Thoracic aorta (tissue), 2 donors: ENCODE measurements at regions not wholly inside any gene's neighbourhood (a gene's known extent, or its start where the extent isn't known, plus 50 kb on each side); places are given as distances from the start of the nearest gene placed in this dataset.

Experiments
- ATAC-seq: fragments of 150-250 bp; one replicate; pipeline ENCODE4 v1.8.0; 2017; ENCODE audit warnings: low read depth; ENCODE audit not compliant: insufficient number of reproducible peaks, low FRiP score
- DNase-seq: peaks from one replicate; pipeline ENCODE4 v3.0.0-alpha.2; 2020; ENCODE audit warnings: low spot score
- H3K27ac ChIP-seq, 2 donors: fragments of 200-600 bp; sonication (generic); 1 replicate in 1 of 2; 2 replicates in 1 of 2; pipeline ENCODE4 v1.5.1; 2016; ENCODE audit warnings: mild to moderate bottlenecking in 2 of 2, moderate library complexity in 2 of 2
- H3K27me3 ChIP-seq: fragments of 200-600 bp; sonication (generic); replicated peaks from 2 replicates; pipeline ENCODE4 v1.6.0; 2016; ENCODE audit warnings: mild to moderate bottlenecking; ENCODE audit not compliant: insufficient read depth
- H3K36me3 ChIP-seq: fragments of 200-600 bp; sonication (generic); one replicate; pipeline ENCODE4 v1.5.1; 2016
- H3K4me1 ChIP-seq, 2 donors: fragments of 200-600 bp; sonication (generic); 1 replicate in 1 of 2; 2 replicates in 1 of 2; pipeline versions ENCODE4 v1.5.1 to v1.6.0; 2016; ENCODE audit warnings: low read depth in 2 of 2, mild to moderate bottlenecking in 1 of 2; ENCODE audit not compliant: control insufficient read depth in 1 of 2
- H3K4me3 ChIP-seq: fragments of 200-600 bp; sonication (generic); 2 replicates; pipeline ENCODE4 v1.5.1; 2016; ENCODE audit warnings: mild to moderate bottlenecking
- H3K9me3 ChIP-seq: fragments of 200-600 bp; sonication (generic); 2 replicates; pipeline ENCODE4 v1.5.1; 2016
- TF ChIP-seq, protein P1 (sequence below): fragments of 200-600 bp; sonication (generic); IDR thresholded peaks from one replicate; pipeline ENCODE4 v1.5.1; 2019; ENCODE audit warnings: antibody characterized with exemption

DNA sequence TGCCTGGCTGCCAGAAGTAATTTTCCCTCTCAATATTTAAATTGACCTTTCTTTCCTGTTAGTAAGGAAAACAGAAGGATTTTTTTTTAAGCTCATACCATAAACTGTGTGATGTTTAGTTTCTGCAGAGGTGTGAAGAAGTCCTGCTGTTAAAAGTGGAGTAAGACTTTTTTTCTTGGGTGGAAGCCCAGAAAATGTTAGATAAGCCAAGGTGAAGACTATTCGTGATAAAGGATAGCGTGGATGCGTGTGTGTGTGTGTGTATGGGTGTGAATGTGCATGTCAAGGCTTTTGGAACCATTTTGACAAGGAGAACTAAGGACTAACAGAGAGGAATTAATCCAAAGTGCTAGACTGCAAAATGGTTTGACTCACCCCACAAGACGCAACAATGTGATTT lies 152.9 kb upstream of the SEL1L start:
- H3K27me3 ChIP-seq: no peaks in the 10 kb centered on the region
- ATAC-seq: no peak

DNA sequence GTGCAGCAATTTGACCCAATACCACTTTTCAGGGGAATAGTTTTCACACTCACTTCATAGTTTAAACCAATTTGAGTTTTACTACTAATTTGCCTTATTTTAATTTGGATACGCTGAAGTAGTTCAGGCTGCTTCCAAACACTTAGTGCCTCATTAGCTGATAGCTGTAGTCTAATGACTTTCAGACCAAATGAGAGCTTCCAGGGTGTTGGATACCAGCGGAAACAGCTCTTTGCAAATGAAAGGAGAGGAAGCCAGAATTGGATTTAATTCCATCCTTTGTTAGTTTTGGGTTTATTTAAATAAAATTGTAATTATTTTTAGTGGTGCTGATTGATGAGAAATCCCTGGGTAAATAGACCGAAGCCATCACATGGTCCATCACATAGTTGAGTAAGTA lies 158.3 kb upstream of the SEL1L start:
- H3K36me3 ChIP-seq: no peaks in the 10 kb centered on the region
- ATAC-seq: no peak
- no peak for DNase-seq
- H3K4me3 ChIP-seq: no peak overlapping the region
- H3K27ac ChIP-seq: no peak overlapping the region
- TF ChIP-seq, protein P1, sequence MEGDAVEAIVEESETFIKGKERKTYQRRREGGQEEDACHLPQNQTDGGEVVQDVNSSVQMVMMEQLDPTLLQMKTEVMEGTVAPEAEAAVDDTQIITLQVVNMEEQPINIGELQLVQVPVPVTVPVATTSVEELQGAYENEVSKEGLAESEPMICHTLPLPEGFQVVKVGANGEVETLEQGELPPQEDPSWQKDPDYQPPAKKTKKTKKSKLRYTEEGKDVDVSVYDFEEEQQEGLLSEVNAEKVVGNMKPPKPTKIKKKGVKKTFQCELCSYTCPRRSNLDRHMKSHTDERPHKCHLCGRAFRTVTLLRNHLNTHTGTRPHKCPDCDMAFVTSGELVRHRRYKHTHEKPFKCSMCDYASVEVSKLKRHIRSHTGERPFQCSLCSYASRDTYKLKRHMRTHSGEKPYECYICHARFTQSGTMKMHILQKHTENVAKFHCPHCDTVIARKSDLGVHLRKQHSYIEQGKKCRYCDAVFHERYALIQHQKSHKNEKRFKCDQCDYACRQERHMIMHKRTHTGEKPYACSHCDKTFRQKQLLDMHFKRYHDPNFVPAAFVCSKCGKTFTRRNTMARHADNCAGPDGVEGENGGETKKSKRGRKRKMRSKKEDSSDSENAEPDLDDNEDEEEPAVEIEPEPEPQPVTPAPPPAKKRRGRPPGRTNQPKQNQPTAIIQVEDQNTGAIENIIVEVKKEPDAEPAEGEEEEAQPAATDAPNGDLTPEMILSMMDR: no peak
- no peaks in the 10 kb centered on the region for H3K27me3 ChIP-seq
- no peaks in the 10 kb centered on the region for H3K4me1 ChIP-seq
- no peaks in the 10 kb centered on the region for H3K9me3 ChIP-seq

More for the DNA sequence above, 152.9 kb upstream of the SEL1L start:
- H3K4me1 ChIP-seq: no peaks in the 10 kb centered on the region
- H3K27ac ChIP-seq: no peak overlapping the region
- H3K36me3 ChIP-seq: no peaks in the 10 kb centered on the region
- TF ChIP-seq, protein P1: no peak
- DNase-seq: no peak
- no peaks in the 10 kb centered on the region for H3K9me3 ChIP-seq
- H3K4me3 ChIP-seq: no peak overlapping the region

DNA sequence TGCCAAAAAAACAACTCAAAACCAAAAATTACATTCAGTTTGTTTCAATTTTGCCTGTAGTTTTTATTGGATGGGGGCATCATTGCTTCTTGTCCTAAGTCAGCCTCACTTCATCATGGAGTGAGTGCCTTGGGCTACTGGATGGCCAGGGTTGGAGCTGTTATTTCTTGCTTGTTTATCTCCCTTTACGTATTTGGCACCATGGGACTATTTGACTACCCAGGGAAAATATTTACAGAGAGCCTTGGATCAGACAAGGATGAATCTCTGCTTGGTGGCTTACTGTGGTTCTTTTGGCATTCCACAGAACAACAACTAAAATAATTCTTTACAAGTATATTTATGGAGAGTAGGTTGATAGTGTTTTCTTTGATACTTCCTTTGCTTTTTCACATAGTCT lies 160.8 kb upstream of the SEL1L start:
- Histone ChIP-seq H3K36me3 (no peaks in the 10 kb centered on the region), H3K4me1 (no peaks in the 10 kb centered on the region), H3K9me3 (no peaks in the 10 kb centered on the region), H3K27me3 (no peaks in the 10 kb centered on the region), H3K27ac (no peak overlapping the region), H3K4me3 (no peak overlapping the region)
- TF ChIP-seq, protein P1: no peak
- ATAC-seq (no peak), DNase-seq (no peak)

DNA sequence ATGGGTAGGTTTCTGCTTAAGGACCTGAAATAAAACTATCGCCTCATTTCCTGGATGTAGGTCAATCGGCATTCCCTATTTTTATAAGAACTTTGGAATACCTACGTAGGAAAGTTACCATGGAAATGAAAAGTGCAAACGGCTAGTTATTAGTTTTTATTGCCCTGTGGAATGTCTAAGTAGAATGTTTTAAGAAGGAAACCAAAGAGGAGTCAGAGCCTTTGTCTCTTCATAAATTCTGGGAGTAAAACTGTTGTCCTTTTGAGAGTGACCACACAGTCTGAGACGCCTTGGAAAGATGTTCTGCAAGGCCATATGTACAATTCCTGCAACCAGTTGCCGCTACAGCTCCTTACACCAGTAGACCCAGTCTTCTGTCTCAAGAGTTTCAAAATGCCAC lies 176.0 kb upstream of the SEL1L start:
- H3K4me3 ChIP-seq: no peak overlapping the region
- no peak for ATAC-seq
- TF ChIP-seq, protein P1: no peak

DNA sequence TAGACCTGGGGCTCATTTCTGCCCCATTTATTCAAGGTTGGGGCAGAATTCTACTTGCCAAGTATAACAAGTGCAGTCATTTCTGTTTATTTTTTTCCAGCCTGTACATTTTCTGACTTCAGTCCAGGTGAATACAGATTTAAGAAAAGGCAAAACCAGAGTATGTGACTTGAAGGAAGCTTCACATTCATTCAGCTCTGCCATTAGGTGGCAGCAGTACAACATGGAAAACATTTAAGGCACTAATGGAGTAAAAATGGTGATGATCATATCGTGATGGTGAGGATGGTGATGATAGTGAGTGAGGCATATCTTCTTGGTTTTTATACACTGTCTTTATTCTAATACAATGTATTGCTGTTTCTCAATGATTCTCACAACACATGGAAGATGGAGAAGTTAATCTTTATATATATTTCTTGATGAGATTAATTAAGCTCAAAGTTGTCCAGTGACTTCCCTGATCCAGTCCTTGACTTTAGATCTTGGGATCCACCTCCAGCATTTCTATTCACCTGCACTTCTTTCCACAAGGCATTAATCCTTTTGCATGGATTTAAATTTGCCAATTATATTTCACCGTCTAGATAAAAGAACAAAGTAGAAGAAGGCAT lies 176.7 kb upstream of the SEL1L start:
- H3K9me3 ChIP-seq: no peaks in the 10 kb centered on the region
- ATAC-seq (no peak), DNase-seq (no peak)
- H3K27me3 ChIP-seq: no peaks in the 10 kb centered on the region
- no peaks in the 10 kb centered on the region for H3K36me3 ChIP-seq
- H3K4me3 ChIP-seq: no peak overlapping the region
- H3K4me1 ChIP-seq: no peaks in the 10 kb centered on the region
- TF ChIP-seq, protein P1: peak; percentile 66
- no peak overlapping the region for H3K27ac ChIP-seq

More for the DNA sequence above, 176.0 kb upstream of the SEL1L start:
- Histone ChIP-seq H3K9me3 (no peaks in the 10 kb centered on the region), H3K36me3 (no peaks in the 10 kb centered on the region), H3K27ac (no peak overlapping the region), H3K27me3 (no peaks in the 10 kb centered on the region), H3K4me1 (no peaks in the 10 kb centered on the region)
- no peak for DNase-seq
